GM21825 (cell line): ENCODE measurements at regions not wholly inside any gene's neighbourhood (a gene's known extent, or its start where the extent isn't known, plus 50 kb on each side); places are given as distances from the start of the nearest gene placed in this dataset.

Experiments
- ATAC-seq: cut with Tn5 transposase; IDR thresholded peaks from one replicate; pipeline ENCODE4 v1.9.1; 2021; ENCODE audit warnings: mild to moderate bottlenecking, moderate library complexity; ENCODE audit not compliant: unreplicated experiment

- no peak for ATAC-seq
Measured at GRCh38 chr20:11195899-11196558, 522.2 kb upstream of the JAG1 start.

GRCh38 chr20:11197851-11198250, 524.1 kb upstream of the JAG1 start:
- no peak for ATAC-seq

DNA sequence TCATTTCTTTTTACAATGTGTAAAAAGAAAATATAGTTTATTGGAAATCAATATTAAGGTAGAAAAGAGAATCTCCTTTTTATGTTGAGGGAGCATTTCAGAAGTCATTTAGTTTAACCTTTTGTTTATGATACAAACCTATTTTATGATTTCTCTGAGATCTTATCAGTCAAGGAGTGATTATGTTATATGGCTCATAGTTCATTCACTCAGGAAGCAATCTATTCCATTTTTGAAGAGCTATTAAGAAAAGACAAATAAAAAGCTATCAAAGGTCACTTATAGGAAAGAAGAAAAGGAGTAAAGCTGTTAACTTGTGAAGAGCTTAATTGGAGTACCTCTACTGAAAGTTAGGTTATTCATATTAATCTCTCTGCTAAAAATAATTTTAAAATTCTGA, 526.6 kb upstream of the JAG1 start:
- no peak for ATAC-seq

DNA sequence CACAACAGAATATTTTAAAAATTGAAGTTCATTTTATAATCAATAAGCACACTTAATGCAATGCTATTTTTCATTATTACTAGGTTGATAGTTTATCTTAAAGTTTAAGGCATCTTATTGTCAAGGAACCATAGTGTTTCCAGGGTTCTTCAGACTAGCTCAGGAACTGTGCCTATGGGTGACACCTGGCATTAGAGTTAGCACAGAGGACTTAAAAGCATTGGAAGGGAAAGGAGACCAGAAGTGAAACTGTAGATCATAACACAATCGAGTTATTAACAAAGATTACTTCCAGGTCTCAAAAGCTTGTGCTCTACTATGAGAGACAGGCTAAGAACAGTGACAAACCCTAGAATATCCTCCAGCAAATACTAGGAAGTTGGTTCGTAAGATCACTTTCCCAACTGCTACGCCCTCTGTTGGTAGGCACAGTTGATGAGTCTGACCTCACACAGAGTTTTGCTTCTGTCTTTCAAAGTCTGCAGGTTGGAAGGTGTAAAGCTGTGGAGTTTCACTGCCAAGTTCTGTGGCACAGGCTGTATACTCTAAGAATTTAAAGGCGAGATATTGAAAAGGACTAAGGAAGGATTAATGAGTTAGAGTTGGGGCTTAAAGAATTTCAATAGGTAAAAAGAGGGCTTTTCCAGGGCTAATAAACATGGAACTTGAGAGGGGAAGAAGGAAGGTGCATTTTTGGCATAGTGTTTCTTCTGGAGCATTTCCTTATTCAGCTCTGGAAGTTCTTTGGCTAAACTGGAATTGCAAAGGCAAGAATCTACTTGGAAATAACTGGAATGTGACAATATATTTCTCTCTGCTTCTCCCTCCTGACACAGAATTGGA, 531.3 kb upstream of the JAG1 start:
- peak; percentile 86 for ATAC-seq

- no peak for ATAC-seq
Measured at GRCh38 chr20:11205769-11206362, 532.1 kb upstream of the JAG1 start.

DNA sequence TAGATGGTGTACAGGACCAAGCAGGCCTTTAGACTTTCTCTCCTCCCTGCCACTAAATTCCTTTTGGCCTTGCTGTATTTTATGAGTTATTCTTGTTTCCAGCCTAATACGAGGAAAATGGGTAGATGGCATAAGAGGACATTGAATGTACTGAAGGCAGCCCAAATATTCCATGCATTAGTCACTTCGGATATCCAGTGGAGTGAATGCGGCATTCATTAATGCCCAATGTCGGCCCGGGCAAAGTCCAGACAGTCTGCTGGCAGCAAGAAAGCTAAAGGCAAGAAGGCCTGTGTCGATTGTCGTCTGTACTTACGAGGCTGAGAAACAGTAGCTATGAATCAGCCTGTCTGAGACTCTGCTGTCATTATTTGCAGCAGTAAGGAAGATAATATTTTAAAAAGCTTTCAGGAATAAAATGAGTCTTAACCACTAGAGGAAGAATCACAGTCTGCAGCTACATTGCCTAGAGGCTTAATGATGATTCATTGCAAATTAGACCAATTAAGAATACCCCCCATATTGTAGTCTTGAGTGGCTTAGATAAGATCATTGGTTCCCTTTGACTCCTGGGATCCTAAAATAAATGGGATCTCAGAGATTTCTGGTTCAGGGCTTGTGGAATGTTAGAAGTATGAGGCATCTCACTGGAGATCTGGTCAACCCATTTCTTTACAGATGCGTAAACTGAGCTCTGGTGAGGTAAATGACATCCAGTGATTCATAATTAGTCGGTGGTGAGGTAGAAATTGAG, 534.1 kb upstream of the JAG1 start:
- ATAC-seq = no peak

DNA sequence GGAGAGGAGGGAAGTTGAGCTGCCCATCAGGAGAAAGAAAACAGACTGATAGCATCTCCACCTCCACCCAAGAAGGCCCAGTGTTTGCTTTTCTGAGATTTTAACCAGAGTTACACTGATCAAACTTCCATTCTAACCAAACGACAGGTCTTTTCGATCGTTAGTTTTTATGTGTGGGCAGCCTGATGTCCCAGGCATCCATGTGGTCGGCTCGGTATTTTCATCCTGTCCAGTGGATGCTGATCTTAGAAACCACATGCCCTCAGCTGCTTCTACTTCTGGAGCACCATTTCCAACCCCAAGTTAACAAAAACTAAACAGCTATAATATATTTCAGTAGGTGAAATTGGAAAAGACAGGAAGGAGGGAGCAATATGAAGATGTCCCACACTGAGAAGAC, 536.8 kb upstream of the JAG1 start:
- no peak for ATAC-seq

DNA sequence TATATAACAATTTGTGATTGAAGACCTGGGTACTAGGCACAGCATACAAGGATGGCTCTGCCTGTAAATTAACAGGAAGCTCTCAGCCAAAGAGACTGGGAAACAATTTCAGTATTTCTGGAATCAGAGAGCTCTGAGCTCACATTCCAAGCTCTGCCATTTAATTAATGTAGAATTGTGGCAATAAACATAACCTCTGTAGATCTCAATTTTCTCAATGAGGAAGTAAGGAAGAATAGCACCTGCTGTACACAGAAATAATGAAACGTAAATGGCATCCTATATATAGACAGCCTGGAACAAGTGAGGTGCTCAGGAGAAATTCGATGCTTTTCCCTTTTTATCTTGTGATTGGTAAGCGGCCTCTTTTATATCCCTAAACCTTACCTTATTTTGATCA, 538.5 kb upstream of the JAG1 start:
- no peak for ATAC-seq

DNA sequence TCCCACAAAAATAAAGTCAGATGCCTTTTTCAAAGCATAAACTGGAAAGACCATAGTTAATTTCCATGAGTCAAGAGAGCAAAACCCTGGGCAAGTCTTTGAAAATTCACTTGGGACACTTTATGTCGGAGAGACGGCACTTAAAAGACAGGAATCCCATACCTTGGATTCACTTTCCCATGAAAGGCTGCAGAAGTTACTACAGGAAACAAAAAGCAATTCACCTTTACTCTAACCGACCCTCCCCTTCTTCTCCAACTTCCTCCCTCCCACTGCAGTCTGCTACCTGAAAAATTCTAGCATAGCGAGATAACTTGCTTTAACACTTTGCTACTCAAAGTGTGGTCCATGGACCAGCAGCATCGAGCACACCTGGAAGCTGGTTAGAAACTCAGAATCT, 539.1 kb upstream of the JAG1 start:
- ATAC-seq = no peak

DNA sequence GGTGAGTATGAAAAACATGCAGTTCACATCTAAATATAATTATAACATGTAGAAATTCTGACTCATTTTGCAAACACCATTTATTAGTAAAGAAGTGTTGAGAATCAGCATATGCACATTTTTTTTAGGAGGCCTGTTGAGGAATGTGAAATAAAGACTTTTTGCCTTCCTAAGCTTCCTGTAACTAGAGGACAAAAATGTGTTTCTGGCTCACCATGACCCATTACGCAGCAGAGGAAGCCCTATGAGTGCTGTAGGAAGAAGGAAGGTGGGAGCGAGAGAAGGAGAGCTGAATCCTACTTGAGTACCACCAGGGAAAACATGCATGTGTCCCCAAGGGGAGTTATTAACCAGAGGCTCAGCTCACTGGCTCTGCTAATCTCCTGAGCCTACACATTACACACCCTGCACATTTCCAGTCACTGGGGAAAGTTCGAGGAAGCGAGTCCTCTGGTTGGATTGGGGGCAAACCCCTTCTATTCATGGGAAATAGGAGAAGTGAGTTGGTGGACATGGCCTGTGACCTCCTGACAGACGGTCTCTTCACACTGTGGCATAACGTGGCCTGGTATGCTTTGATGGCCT, 540.5 kb upstream of the JAG1 start:
- ATAC-seq = no peak

DNA sequence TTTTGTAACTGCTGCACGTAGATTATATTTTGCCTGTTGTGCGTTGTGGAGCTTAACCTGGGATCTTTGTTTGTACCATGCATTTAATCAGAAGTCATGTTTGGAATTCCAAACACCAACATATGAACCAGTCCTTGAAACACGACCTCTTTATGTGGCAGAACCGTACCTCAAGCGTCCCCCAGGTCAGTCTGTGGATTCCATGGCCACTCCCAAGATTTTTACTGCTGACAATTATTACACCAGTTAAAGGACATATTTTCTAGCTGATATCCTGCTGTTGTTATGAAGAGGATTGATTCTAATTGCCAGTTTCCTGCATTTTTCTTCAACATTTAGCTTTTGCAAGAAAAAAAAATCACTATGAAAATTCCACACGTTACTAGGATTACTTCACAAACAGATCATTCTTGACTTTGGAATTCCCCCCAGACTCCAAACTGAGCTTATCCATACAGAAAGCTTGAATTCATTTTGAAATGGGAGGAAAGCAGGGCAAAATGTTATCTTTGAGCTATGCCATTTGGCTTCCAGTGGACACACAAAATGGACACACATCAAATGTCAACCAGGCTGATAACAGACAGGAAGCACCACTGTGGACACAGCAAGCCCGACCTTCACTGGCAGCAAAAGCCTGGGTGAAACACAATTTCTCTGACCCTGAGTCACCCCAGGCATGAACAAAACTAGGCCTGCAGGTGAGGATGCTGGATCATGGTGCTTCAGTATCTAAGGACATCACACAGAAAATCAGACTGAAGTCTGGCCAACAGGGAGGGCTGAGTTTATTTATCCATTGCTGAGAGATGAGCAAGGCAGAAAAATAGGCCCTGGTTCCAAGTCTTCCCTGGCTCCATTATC, 542.9 kb upstream of the JAG1 start:
- ATAC-seq = no peak

GRCh38 chr20:11217326-11218172, 543.8 kb upstream of the JAG1 start:
- no peak for ATAC-seq

DNA sequence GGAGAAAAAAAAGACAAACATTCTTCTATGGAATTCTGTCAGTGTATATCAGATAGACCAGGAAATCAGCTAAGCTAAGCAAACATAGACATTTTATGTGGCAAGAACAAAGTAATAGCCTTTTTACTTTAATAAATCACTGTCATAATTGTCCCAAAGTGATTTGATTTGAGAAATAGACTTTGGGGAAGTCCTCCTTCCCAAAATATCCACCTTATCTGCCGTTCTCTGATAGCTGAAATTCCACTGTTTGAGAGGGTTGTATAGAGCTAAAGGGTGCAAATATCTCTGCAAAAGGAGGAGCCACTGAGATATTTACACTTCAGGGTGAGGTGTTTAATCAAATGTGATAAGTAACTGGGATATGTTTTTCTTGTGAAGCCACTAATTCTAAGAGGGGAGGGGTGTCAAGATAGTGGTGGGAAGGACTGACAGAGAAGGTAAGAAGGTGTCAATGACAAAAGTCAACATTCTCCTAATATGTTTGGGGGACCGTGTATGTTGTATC, 544.4 kb upstream of the JAG1 start:
- ATAC-seq = no peak

GRCh38 chr20:11219192-11219591, 545.4 kb upstream of the JAG1 start:
- no peak for ATAC-seq

- no peak for ATAC-seq
Measured at GRCh38 chr20:11221046-11221445, 547.2 kb upstream of the JAG1 start.

- ATAC-seq = no peak
Measured at GRCh38 chr20:11222243-11222642, 548.4 kb upstream of the JAG1 start.

DNA sequence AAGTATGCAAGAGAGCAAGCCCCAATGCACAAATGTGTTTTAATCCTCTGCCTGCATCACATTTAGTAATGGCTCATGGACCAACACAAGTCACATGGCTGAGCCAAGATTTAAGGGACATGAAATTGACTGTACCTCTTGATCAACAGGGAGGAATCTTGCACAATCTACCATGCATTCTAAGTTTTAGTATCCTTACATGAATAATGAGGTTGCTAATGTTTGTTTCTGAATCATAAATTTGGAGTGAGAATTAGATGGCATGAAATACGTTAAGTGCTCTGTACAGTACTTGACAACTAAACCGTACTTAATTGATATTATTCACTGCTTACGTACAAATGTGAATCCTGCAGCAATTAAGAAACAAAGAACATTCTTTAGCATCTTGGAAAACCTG, 553.8 kb upstream of the JAG1 start:
- no peak for ATAC-seq

- no peak for ATAC-seq
Measured at GRCh38 chr20:11229772-11230171, 556.0 kb upstream of the JAG1 start.

DNA sequence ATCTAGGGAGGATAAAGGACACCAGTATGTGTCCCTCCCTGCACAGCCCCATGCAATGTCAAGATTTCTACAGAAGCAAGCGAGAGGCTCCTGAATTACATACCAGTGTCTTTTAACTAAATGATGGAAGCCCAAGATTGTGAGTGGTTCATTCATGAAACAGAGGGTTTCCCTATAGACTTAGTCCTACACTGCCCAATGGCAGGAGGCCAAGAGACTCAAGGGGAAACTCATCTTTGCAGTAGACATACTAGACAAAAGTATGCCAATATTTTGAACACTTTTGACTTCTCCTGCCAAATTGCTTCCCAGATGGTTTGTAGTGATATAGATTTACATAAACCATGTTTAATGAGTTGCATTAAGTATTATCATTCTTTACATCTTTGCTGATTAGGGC, 557.2 kb upstream of the JAG1 start:
- no peak for ATAC-seq
